ENCODE measurements at regions not wholly inside any gene's neighbourhood (a gene's known extent, or its start where the extent isn't known, plus 50 kb on each side); places are given as distances from the start of the nearest gene placed in this dataset.

DNA sequence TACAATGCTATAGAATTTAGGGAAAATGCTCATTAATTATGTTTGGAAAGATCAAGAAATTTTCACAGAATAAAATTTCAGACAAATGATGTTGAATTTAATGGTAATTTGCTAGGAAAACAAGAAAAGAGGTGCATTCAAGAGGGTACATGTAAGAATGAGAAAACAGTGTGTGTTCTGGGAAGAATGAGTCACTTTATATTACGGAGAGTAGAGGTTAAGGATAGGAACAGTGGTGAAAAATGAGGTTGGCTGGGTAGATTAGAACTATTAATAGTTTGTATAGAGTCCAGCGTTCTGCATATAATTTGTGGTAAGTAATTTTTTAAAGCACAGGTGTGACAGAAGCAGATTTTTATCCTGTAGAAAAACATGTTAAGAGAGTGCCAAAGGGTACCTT, 336.7 kb upstream of the MBL2 start:
- no peak for ATAC-seq
- WGBS (ENCODE audit: missing lambda C conversion rate) = 17% methylated on average over 2 of the region's 2 CpGs
- H3K4me1 ChIP-seq = no peaks in the 10 kb centered on the region
- no peaks in the 10 kb centered on the region for H3K9me3 ChIP-seq
- H3K27ac ChIP-seq = no peak overlapping the region
- POLR2A ChIA-PET = no interaction called here
- DNase-seq (ENCODE audit: low read depth in 1 of 2, low spot score in 1 of 2) = no peak
- CTCF ChIA-PET = no interaction called here
- no peak overlapping the region for H3K4me3 ChIP-seq
- TF ChIP-seq HOXA7 (CRISPR knock-in tag; IDR thresholded peaks at IDR 0.05) (no peak), NPAS2 (CRISPR knock-in tag; IDR thresholded peaks at IDR 0.05; ENCODE audit: borderline replicate concordance) (no peak), RAD21 (conservative IDR thresholded peaks at IDR 0.05 in 1 of 2, IDR thresholded peaks at IDR 0.05 in 1 of 2) (no peak), KDM5A (IDR thresholded peaks at IDR 0.05) (no peak), SREBF2 (IDR thresholded peaks at IDR 0.05) (no peak)
- no peak for FAIRE-seq
- H3K4me2 ChIP-seq = no peak overlapping the region

- Histone ChIP-seq H3K27ac (no peak overlapping the region), H3K4me3 (no peak overlapping the region), H3K4me2 (no peak overlapping the region), H3K9me3 (no peaks in the 10 kb centered on the region), H3K4me1 (no peaks in the 10 kb centered on the region)
- ChIA-PET CTCF (no interaction called here), POLR2A (no interaction called here)
- WGBS (ENCODE audit: missing lambda C conversion rate) = 5% methylated on average over 4 of the region's 4 CpGs
- no peak for ATAC-seq
- no peak for FAIRE-seq
- no peak for DNase-seq (ENCODE audit: low read depth in 1 of 2, low spot score in 1 of 2)
- TF ChIP-seq, protein P1, sequence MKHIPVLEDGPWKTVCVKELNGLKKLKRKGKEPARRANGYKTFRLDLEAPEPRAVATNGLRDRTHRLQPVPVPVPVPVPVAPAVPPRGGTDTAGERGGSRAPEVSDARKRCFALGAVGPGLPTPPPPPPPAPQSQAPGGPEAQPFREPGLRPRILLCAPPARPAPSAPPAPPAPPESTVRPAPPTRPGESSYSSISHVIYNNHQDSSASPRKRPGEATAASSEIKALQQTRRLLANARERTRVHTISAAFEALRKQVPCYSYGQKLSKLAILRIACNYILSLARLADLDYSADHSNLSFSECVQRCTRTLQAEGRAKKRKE (CRISPR knock-in tag; IDR thresholded peaks at IDR 0.05; ENCODE audit: low read depth) = no peak
- no peak for TF ChIP-seq KDM1A (IDR thresholded peaks at IDR 0.05; ENCODE audit: low read depth)
- TF ChIP-seq ZNF302 (CRISPR knock-in tag; IDR thresholded peaks at IDR 0.05) = no peak
- TF ChIP-seq SREBF2 (IDR thresholded peaks at IDR 0.05) = no peak
- TF ChIP-seq MAX (IDR thresholded peaks at IDR 0.05) = no peak
- TF ChIP-seq, protein P2, sequence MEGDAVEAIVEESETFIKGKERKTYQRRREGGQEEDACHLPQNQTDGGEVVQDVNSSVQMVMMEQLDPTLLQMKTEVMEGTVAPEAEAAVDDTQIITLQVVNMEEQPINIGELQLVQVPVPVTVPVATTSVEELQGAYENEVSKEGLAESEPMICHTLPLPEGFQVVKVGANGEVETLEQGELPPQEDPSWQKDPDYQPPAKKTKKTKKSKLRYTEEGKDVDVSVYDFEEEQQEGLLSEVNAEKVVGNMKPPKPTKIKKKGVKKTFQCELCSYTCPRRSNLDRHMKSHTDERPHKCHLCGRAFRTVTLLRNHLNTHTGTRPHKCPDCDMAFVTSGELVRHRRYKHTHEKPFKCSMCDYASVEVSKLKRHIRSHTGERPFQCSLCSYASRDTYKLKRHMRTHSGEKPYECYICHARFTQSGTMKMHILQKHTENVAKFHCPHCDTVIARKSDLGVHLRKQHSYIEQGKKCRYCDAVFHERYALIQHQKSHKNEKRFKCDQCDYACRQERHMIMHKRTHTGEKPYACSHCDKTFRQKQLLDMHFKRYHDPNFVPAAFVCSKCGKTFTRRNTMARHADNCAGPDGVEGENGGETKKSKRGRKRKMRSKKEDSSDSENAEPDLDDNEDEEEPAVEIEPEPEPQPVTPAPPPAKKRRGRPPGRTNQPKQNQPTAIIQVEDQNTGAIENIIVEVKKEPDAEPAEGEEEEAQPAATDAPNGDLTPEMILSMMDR (IDR thresholded peaks at IDR 0.05) = no peak
- TF ChIP-seq FOSB (CRISPR knock-in tag; IDR thresholded peaks at IDR 0.05) = no peak
- no peak for TF ChIP-seq BHLHE40 (IDR thresholded peaks at IDR 0.05; ENCODE audit: low read depth, low read length)
- no peak for TF ChIP-seq RNF2 (IDR thresholded peaks at IDR 0.05; ENCODE audit: borderline replicate concordance, low read depth)
- no peak for TF ChIP-seq RARB (CRISPR knock-in tag; IDR thresholded peaks at IDR 0.05)
- no peak for TF ChIP-seq PHF8 (IDR thresholded peaks at IDR 0.05; ENCODE audit: borderline replicate concordance, low read depth)
- TF ChIP-seq USF2 (IDR thresholded peaks at IDR 0.05) = no peak
- TF ChIP-seq SMC3 (IDR thresholded peaks at IDR 0.05) = no peak
- no peak for TF ChIP-seq TP53 (CRISPR knock-in tag; IDR thresholded peaks at IDR 0.05)
- TF ChIP-seq FOSL2 (IDR thresholded peaks at IDR 0.05) = no peak
- TF ChIP-seq FOSL2 (CRISPR knock-in tag; IDR thresholded peaks at IDR 0.05) = no peak
- no peak for TF ChIP-seq CEBPB (IDR thresholded peaks at IDR 0.05)
- TF ChIP-seq ZC3H11A (IDR thresholded peaks at IDR 0.05) = no peak
These were observed 335.8 kb upstream of the MBL2 start for GRCh38 chr10:53108317-53108934.

DNA sequence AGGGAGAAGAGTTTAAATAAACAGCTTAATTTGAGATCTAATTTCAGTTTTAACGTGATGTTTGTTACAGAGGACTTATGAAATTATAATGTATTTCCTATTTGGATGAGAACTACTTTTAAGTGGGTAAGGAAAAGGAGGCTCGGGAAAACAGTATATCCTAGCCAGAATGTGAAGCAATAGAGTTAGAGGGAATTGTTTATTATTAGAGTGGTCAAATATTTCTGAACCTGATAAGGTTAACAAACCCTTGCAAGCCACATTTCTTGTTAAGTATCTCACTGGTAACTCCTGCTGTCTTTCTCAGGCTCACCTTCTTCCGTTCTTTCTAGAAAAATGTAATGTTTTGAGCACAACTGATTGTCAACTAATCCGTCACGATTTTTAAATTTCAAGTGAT, 335.1 kb upstream of the MBL2 start:
- CTCF ChIA-PET = no interaction called here
- Histone ChIP-seq H3K27ac (no peak overlapping the region), H3K4me2 (no peak overlapping the region), H3K9me3 (no peaks in the 10 kb centered on the region), H3K4me3 (no peak overlapping the region), H3K4me1 (no peaks in the 10 kb centered on the region)
- ATAC-seq (no peak), DNase-seq (ENCODE audit: low read depth in 1 of 2, low spot score in 1 of 2) (no peak), FAIRE-seq (no peak)
- 5% methylated on average over 5 of the region's 5 CpGs for WGBS (ENCODE audit: missing lambda C conversion rate)
- POLR2A ChIA-PET = no interaction called here
- TF ChIP-seq MAZ (IDR thresholded peaks at IDR 0.05; ENCODE audit: borderline replicate concordance, low read depth, low read length) (no peak), HEYL (CRISPR knock-in tag; IDR thresholded peaks at IDR 0.05) (no peak), CHD2 (IDR thresholded peaks at IDR 0.05; ENCODE audit: low read length, partially characterized antibody) (no peak), USF2 (IDR thresholded peaks at IDR 0.05) (no peak), GATA3 (IDR thresholded peaks at IDR 0.05; ENCODE audit: borderline replicate concordance) (no peak), ZC3H11A (IDR thresholded peaks at IDR 0.05) (no peak), MAX (IDR thresholded peaks at IDR 0.05) (no peak), CHD4 (IDR thresholded peaks at IDR 0.05; ENCODE audit: borderline replicate concordance) (no peak)
- TF ChIP-seq, protein P2 (IDR thresholded peaks at IDR 0.05) = no peak
- TF ChIP-seq, protein P1 (CRISPR knock-in tag; IDR thresholded peaks at IDR 0.05; ENCODE audit: low read depth) = no peak

Data from A549 (cell line).